ENCODE measurements at regions not wholly inside any gene's neighbourhood (a gene's known extent, or its start where the extent isn't known, plus 50 kb on each side); places are given as distances from the start of the nearest gene placed in this dataset.

DNA sequence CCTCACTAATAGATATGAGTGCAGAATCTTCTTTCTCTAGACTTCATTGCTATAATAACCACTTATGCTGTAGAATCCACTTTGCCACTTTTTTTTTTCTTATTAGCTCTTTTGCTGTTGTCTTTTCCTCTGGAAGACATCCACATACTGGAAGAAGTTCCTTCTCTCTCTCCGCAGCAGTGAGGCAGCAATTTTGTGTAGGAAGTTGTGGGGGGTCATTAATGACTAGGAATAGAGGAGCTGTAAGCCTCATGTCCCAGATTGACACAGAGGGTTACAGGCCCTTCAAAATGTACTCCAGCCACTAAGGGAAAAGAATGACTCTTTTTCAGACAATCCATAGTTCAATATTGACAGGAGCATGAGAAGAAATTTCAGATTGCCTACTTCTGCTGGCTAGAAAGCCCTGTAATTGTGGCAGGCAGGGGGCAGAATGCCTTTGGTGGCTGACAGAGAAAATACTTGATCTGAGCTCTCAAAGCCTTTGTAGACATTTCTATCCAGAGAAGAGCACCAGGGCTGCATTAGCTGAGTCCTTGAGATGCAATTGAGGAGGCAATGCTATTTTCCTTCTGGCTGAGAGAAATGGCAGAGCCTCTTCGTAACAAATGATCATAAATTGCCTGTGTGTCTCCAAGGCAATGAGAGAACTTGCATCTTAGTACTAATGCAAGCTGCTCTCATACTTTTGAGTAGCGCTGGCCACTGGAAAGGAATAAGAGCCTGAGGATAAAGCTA lies 856.2 kb downstream of the STIM2 start:
- no peak for TF ChIP-seq EZH2 (IDR thresholded peaks at IDR 0.05; ENCODE audit: insufficient read depth, poor library complexity, severe bottlenecking)
- no peak for TF ChIP-seq EZH2phosphoT487 (IDR thresholded peaks at IDR 0.05; ENCODE audit: insufficient read depth, low read depth)
